ENCODE measurements at regions not wholly inside any gene's neighbourhood (a gene's known extent, or its start where the extent isn't known, plus 50 kb on each side); places are given as distances from the start of the nearest gene placed in this dataset.
"Not testable (repeated sequence)": the region's sequence is repeated elsewhere in the genome, so short reads cannot be mapped to it uniquely, and the experiment has no call there.

DNA sequence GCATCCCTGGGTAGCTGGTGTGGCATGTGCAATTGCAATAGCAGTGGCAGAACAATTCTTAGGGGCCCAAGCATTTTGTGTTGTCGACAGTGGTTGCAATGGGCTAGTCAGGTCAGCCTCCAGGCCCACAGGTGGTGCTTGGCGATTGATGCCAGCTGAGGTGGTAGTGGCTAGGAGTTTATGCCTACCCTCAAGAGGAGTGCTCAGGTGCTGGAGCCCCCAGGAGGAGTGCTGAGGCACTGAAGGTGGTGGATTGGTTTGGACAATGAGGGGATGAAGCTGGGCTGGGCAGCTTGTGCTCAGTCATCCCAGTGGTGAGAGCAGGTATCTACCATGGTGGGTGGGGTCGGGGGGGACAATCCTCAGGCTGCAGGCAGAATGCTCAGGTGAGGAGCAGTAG, 877.9 kb upstream of the TMEFF2 start:
- TF ChIP-seq, protein P1, sequence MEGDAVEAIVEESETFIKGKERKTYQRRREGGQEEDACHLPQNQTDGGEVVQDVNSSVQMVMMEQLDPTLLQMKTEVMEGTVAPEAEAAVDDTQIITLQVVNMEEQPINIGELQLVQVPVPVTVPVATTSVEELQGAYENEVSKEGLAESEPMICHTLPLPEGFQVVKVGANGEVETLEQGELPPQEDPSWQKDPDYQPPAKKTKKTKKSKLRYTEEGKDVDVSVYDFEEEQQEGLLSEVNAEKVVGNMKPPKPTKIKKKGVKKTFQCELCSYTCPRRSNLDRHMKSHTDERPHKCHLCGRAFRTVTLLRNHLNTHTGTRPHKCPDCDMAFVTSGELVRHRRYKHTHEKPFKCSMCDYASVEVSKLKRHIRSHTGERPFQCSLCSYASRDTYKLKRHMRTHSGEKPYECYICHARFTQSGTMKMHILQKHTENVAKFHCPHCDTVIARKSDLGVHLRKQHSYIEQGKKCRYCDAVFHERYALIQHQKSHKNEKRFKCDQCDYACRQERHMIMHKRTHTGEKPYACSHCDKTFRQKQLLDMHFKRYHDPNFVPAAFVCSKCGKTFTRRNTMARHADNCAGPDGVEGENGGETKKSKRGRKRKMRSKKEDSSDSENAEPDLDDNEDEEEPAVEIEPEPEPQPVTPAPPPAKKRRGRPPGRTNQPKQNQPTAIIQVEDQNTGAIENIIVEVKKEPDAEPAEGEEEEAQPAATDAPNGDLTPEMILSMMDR (IDR thresholded peaks at IDR 0.05; ENCODE audit: extremely low read depth, missing control alignments), result no peak
- DNase-seq (ENCODE audit: low spot score), result no peak

DNA sequence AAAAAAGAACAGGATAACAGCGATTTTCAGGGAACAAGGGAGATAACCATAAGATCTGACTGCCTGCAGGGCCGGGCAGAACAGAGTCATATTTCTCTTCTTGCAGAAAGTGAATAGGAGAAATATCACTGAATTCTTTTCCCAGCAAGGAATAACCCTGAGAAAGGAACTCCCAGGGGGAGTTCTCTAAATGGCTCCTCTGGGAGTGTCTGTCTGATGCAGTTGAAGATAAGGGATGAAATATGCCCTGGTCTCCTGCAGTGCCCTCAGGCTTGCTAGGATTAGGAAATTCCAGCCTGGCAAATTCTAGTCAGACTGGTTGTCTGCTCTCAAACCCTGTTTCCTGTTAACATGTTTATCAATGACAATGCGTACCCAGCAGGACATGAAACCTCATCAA, 830.8 kb upstream of the TMEFF2 start:
- not testable (repeated sequence) for DNase-seq (ENCODE audit: low spot score)

DNA sequence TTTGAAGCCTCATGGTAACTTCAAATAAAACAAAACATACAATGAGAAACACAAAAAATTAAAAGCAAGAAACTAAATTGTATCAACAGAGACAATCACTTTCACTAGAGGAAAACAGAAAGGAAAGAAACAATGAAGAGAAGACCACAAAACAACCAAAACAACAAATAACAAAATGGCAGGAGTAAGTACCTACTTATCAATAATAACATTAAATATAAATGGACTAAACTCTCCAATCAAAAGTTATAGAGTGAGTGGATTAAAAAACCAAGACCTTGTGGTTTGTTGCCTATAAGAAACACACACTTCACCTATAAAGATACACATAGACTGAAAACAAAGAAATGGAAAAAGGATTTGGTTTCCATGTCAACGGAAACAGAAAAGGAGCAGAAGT, 830.1 kb upstream of the TMEFF2 start:
- TF ChIP-seq, protein P1 (IDR thresholded peaks at IDR 0.05; ENCODE audit: extremely low read depth, missing control alignments), result no peak
- DNase-seq (ENCODE audit: low spot score), result no peak

DNA sequence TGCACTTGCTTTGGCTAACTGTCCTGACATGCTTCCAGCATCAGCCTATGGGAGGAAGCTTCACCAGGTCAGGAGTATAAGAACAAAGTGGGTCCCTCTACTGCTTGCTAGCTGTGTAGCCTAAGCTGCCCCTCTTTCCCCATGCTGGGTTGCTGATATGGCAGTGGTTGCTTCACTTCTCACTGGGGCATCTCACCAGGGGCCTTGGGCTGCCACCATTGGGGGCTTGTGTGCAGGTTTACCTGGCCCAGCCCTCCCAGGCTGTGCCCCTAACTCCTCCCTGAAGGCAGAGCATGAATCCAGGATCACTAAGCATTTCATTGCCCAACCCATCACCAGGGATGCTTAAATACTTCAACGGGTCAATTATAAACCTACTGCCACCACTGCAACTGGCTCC, 817.1 kb upstream of the TMEFF2 start:
- DNase-seq (ENCODE audit: low spot score), result no peak
- TF ChIP-seq, protein P1 (IDR thresholded peaks at IDR 0.05; ENCODE audit: extremely low read depth, missing control alignments), result no peak

DNA sequence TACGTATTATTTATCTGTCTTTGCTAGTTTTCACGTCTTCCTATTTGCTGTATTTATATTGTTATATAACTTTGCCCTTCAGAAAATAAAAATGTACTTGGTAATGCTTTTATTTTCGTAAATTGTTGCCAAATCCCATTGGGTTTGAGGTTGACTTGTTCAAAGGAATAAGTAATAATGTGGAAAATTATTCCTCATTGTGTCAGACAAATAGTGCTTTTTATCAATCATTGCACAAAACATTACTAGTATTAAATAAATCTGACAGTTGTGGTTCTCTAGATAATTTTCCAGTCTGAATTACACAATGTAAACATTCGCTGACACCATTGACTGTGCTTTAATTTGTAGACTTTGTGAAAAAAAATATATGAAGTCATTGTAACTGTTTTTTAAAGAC, 798.3 kb upstream of the TMEFF2 start:
- TF ChIP-seq, protein P1 (IDR thresholded peaks at IDR 0.05; ENCODE audit: extremely low read depth, missing control alignments), result no peak
- DNase-seq (ENCODE audit: low spot score), result no peak

DNA sequence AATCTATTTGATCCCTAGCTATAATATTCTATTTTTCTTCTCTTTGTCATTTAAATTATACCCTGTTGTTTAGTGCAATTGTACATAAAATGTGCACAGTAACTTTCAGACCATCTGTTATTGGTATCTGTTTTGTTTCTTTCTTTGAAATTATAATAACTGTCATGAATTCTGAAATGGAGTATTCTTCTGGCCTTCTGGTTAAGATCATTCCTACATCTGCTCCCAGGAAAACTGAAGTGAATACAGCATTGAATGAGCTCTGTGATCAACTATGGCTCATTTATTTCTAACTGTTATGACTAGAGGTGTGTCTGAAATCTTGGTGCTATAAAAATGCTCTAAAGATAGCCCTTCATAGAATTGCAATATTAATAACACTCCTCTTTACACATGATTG, 788.4 kb upstream of the TMEFF2 start:
- TF ChIP-seq, protein P1 (IDR thresholded peaks at IDR 0.05; ENCODE audit: extremely low read depth, missing control alignments), result no peak
- no peak for DNase-seq (ENCODE audit: low spot score)

DNA sequence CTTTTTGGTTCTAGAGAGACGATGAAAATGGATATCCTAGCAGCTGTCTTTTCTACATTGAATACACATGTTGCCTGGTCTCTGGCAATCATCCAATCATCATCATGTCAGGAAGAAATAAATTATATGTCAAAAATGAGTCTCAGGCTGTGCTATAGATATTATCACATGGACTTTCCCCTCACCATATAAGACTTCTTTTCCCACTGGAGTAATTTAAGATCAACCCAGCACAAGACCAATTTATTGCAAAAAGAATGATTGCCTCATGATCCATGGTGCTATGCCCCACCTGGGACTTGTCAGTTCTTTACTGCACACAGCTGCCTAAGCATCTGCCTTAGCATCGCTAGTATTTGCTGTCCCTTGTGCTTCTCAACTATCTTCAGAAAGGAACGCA, 783.7 kb upstream of the TMEFF2 start:
- DNase-seq (ENCODE audit: low spot score), result no peak
- TF ChIP-seq, protein P1 (IDR thresholded peaks at IDR 0.05; ENCODE audit: extremely low read depth, missing control alignments), result no peak

DNA sequence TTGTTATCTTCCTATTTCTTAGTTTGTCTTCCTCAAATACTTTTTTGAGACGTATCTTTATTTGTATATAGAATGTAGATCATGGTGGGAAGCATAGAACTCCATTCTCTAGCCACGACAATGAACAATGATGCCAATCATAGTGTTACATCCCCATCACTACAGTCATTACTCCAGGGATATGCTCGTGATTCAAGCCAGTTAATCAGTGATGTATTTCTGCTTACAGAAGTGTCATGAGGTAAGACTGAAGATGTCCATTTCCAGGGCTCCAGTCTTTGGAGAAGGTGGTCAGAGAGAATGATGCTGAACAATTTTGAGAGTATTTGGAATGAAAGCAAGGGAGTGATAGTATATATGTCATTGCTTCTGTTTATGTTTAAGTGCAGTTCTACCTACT, 777.2 kb upstream of the TMEFF2 start:
- TF ChIP-seq, protein P1 (IDR thresholded peaks at IDR 0.05; ENCODE audit: extremely low read depth, missing control alignments), result no peak
- DNase-seq (ENCODE audit: low spot score), result no peak

Measured in GM20000 (cell line).